ENCODE measurements at regions not wholly inside any gene's neighbourhood (a gene's known extent, or its start where the extent isn't known, plus 50 kb on each side); places are given as distances from the start of the nearest gene placed in this dataset.

DNA sequence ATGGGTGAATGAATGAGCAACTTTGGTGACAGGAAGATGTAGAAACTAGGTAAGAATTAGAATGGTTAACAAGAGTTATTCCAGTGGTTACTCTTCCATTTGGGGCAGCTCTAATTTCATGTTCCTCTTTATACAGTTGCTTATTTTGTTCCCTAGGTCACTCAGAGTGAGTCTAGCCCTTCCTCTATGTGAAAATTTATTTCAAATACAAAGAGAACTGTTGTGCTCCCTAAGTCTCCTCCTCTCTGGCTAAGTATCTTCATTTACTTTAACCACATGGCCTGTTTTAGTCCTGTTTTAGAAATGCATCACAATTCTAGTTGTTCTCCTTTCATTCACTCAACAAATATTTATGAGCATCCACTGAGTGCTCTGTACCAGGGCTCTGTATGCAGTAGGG lies 51.1 kb upstream of the HIF1A start:
- no peaks in the 10 kb centered on the region for H3K36me3 Mint-ChIP-seq (ENCODE audit: low read depth)
- TF ChIP-seq, protein P1, sequence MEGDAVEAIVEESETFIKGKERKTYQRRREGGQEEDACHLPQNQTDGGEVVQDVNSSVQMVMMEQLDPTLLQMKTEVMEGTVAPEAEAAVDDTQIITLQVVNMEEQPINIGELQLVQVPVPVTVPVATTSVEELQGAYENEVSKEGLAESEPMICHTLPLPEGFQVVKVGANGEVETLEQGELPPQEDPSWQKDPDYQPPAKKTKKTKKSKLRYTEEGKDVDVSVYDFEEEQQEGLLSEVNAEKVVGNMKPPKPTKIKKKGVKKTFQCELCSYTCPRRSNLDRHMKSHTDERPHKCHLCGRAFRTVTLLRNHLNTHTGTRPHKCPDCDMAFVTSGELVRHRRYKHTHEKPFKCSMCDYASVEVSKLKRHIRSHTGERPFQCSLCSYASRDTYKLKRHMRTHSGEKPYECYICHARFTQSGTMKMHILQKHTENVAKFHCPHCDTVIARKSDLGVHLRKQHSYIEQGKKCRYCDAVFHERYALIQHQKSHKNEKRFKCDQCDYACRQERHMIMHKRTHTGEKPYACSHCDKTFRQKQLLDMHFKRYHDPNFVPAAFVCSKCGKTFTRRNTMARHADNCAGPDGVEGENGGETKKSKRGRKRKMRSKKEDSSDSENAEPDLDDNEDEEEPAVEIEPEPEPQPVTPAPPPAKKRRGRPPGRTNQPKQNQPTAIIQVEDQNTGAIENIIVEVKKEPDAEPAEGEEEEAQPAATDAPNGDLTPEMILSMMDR (IDR thresholded peaks at IDR 0.05): no peak
- H3K27me3 Mint-ChIP-seq (ENCODE audit: low read depth, poor library complexity): peaks cover 4% of the 10 kb centered on the region
- H3K4me1 Mint-ChIP-seq: peaks cover 57% of the 10 kb centered on the region
- no peak overlapping the region for H3K4me3 Mint-ChIP-seq
- no peaks in the 10 kb centered on the region for H3K9me3 Mint-ChIP-seq
- no peak for DNase-seq
- peak overlapping the region; percentile 85 for H3K27ac Mint-ChIP-seq

DNA sequence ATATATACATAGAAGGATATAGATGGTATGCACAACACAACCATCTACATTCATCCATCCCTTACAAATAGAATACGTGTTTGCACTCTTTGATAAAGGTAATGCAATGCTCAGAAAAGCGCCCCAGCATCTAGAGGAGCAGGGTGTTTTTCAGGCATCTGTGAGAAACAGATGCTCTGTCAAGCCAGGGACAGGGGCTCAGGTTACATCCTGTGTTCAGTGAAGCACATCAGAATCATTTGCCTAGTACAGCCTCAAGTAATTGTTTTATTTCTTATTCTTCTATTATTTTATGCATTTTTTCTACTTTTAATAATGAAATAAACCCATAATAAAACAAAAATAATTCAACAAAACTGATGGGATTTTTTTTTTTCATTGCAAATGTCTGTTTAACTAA lies 50.5 kb upstream of the HIF1A start:
- TF ChIP-seq, protein P1 (IDR thresholded peaks at IDR 0.05): no peak
- H3K36me3 Mint-ChIP-seq (ENCODE audit: low read depth): no peaks in the 10 kb centered on the region
- H3K27ac Mint-ChIP-seq: peak overlapping the region; percentile 85

GRCh38 chr14:61645247-61645646 lies 50.1 kb upstream of the HIF1A start:
- Mint-ChIP-seq H3K4me1 (peaks cover 51% of the 10 kb centered on the region), H3K27me3 (ENCODE audit: low read depth, poor library complexity) (peaks cover 10% of the 10 kb centered on the region), H3K4me3 (no peak overlapping the region), H3K36me3 (ENCODE audit: low read depth) (no peaks in the 10 kb centered on the region), H3K9me3 (no peaks in the 10 kb centered on the region), H3K27ac (no peak overlapping the region)
- TF ChIP-seq, protein P1 (IDR thresholded peaks at IDR 0.05): no peak
- DNase-seq: no peak

More for the DNA sequence above, 50.5 kb upstream of the HIF1A start:
- DNase-seq: peak; percentile 46
- Mint-ChIP-seq H3K9me3 (no peaks in the 10 kb centered on the region), H3K27me3 (ENCODE audit: low read depth, poor library complexity) (peaks cover 7% of the 10 kb centered on the region), H3K4me3 (peak overlapping the region; percentile 43), H3K4me1 (peaks cover 56% of the 10 kb centered on the region)

Measured in nephron progenitor cell (in vitro differentiated cells).